B cell (primary cell): ENCODE measurements at regions not wholly inside any gene's neighbourhood (a gene's known extent, or its start where the extent isn't known, plus 50 kb on each side); places are given as distances from the start of the nearest gene placed in this dataset.

Experiments
- EZH2 ChIP-seq: IDR thresholded peaks from 2 replicates; pipeline ENCODE4 v1.6.1; 2012; ENCODE audit warnings: borderline replicate concordance, low read depth, mild to moderate bottlenecking, moderate library complexity, low read length; ENCODE audit not compliant: insufficient read depth, poor library complexity, severe bottlenecking
- TF ChIP-seq, protein P1 (sequence below): fragments of 200-600 bp; IDR thresholded peaks from one replicate; pipeline ENCODE4 v1.8.0; 2022; ENCODE audit warnings: antibody characterized with exemption, mild to moderate bottlenecking

DNA sequence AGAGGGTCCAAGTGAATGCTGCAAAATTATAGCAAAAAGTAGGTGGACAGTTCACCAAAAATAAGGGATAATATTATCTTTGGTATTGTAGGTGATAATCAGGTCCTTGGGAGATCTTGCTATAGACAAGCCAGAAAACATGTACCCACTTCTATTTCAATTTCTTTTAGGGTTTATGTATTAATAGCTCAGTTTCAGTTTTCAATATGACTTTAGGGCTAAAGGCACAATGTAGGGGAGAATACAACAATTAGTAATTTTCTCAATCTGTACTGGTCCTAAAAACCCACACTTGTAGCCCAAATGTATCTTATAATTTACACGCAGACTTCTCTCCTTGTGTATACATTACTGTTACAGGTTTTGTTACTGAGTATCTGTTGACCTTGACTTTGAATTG lies 307.0 kb upstream of the ID4 start:
- TF ChIP-seq, protein P1, sequence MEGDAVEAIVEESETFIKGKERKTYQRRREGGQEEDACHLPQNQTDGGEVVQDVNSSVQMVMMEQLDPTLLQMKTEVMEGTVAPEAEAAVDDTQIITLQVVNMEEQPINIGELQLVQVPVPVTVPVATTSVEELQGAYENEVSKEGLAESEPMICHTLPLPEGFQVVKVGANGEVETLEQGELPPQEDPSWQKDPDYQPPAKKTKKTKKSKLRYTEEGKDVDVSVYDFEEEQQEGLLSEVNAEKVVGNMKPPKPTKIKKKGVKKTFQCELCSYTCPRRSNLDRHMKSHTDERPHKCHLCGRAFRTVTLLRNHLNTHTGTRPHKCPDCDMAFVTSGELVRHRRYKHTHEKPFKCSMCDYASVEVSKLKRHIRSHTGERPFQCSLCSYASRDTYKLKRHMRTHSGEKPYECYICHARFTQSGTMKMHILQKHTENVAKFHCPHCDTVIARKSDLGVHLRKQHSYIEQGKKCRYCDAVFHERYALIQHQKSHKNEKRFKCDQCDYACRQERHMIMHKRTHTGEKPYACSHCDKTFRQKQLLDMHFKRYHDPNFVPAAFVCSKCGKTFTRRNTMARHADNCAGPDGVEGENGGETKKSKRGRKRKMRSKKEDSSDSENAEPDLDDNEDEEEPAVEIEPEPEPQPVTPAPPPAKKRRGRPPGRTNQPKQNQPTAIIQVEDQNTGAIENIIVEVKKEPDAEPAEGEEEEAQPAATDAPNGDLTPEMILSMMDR = no peak
- TF ChIP-seq EZH2 = no peak
